ENCODE measurements at regions not wholly inside any gene's neighbourhood (a gene's known extent, or its start where the extent isn't known, plus 50 kb on each side); places are given as distances from the start of the nearest gene placed in this dataset.

- TF ChIP-seq FOXK1 (CRISPR knock-in tag; IDR thresholded peaks at IDR 0.05; ENCODE audit: borderline replicate concordance, low read depth) (no peak), CEBPZ (IDR thresholded peaks at IDR 0.05; ENCODE audit: low read length) (no peak), ZNF768 (CRISPR knock-in tag; IDR thresholded peaks at IDR 0.05) (no peak), SP1 (IDR thresholded peaks at IDR 0.05) (no peak), SP1 (CRISPR knock-in tag; IDR thresholded peaks at IDR 0.05) (no peak), POLR2AphosphoS5 (IDR thresholded peaks at IDR 0.05; ENCODE audit: low read depth, low read length) (no peak), ZBTB7A (CRISPR knock-in tag; IDR thresholded peaks at IDR 0.05) (no peak)
Measured at GRCh38 chr4:141390571-141390970, 169.9 kb downstream of the ZNF330 start.
